ENCODE measurements at regions not wholly inside any gene's neighbourhood (a gene's known extent, or its start where the extent isn't known, plus 50 kb on each side); places are given as distances from the start of the nearest gene placed in this dataset.

GRCh38 chr11:104524254-104524653 lies 360.3 kb upstream of the PDGFD start:
- no peak overlapping the region for H2AFZ ChIP-seq (ENCODE audit: low read length)
- H3F3A ChIP-seq (ENCODE audit: low read length, unreplicated experiment), result no peaks in the 10 kb centered on the region
- H3K79me2 ChIP-seq (ENCODE audit: low read length), result no peaks in the 10 kb centered on the region
- no peaks in the 10 kb centered on the region for H3K36me3 ChIP-seq (ENCODE audit: low read depth, low read length)
- no peak overlapping the region for H3K4me2 ChIP-seq (ENCODE audit: low read length)
- no peaks in the 10 kb centered on the region for H4K20me1 ChIP-seq (ENCODE audit: low read length)
- no TSS peak for BruUV-seq (replicated peaks)
- no peaks in the 10 kb centered on the region for H3K9me3 ChIP-seq (ENCODE audit: low read length)
- no peak for ATAC-seq
- no peaks in the 10 kb centered on the region for H3K9me2 ChIP-seq (replicated peaks; ENCODE audit: low read length)
- H3K4me1 ChIP-seq (ENCODE audit: insufficient read depth, low read length), result no peaks in the 10 kb centered on the region
- H3K27ac ChIP-seq (ENCODE audit: low read length), result no peak overlapping the region
- no peak for TF ChIP-seq EZH2phosphoT487 (IDR thresholded peaks at IDR 0.05; ENCODE audit: borderline replicate concordance, low read length)
- TF ChIP-seq EZH2 (IDR thresholded peaks at IDR 0.05; ENCODE audit: low read length, unreplicated experiment), result no peak
- TF ChIP-seq CTCF (conservative IDR thresholded peaks at IDR 0.05; ENCODE audit: low read depth, low read length), result no peak
- intact Hi-C loops (cut with micrococcal nuclease), result no loop called here
- no peak for DNase-seq
- no peak overlapping the region for H3K4me3 ChIP-seq (ENCODE audit: low read length)
- POLR2A ChIA-PET (ENCODE audit: unreplicated experiment), result no interaction called here
- CTCF ChIA-PET, result no interaction called here
- H3K27me3 ChIP-seq (ENCODE audit: low read length), result no peaks in the 10 kb centered on the region
- H3K9ac ChIP-seq (ENCODE audit: low read length), result no peak overlapping the region

- no peaks in the 10 kb centered on the region for H3K9me3 ChIP-seq (ENCODE audit: low read length)
- DNase-seq (no peak), ATAC-seq (no peak)
- no peaks in the 10 kb centered on the region for H4K20me1 ChIP-seq (ENCODE audit: low read length)
- TF ChIP-seq EZH2 (IDR thresholded peaks at IDR 0.05; ENCODE audit: low read length, unreplicated experiment), result no peak
- no peak for TF ChIP-seq EZH2phosphoT487 (IDR thresholded peaks at IDR 0.05; ENCODE audit: borderline replicate concordance, low read length)
- TF ChIP-seq CTCF (conservative IDR thresholded peaks at IDR 0.05; ENCODE audit: low read depth, low read length), result no peak
- BruUV-seq (replicated peaks), result no TSS peak
- H3K27ac ChIP-seq (ENCODE audit: low read length), result no peak overlapping the region
- no peak overlapping the region for H3K9ac ChIP-seq (ENCODE audit: low read length)
- no peak overlapping the region for H2AFZ ChIP-seq (ENCODE audit: low read length)
- intact Hi-C loops (cut with micrococcal nuclease), result no loop called here
- no peak overlapping the region for H3K4me3 ChIP-seq (ENCODE audit: low read length)
- H3K36me3 ChIP-seq (ENCODE audit: low read depth, low read length), result no peaks in the 10 kb centered on the region
- H3K27me3 ChIP-seq (ENCODE audit: low read length), result no peaks in the 10 kb centered on the region
- H3K4me2 ChIP-seq (ENCODE audit: low read length), result no peak overlapping the region
- ChIA-PET CTCF (no interaction called here), POLR2A (ENCODE audit: unreplicated experiment) (no interaction called here)
- H3K9me2 ChIP-seq (replicated peaks; ENCODE audit: low read length), result no peaks in the 10 kb centered on the region
- H3K79me2 ChIP-seq (ENCODE audit: low read length), result no peaks in the 10 kb centered on the region
- H3K4me1 ChIP-seq (ENCODE audit: insufficient read depth, low read length), result no peaks in the 10 kb centered on the region
- H3F3A ChIP-seq (ENCODE audit: low read length, unreplicated experiment), result no peaks in the 10 kb centered on the region
Observed at GRCh38 chr11:104523611-104524010, 359.7 kb upstream of the PDGFD start.

- Histone ChIP-seq H3K9ac (ENCODE audit: low read length) (no peak overlapping the region), H3K36me3 (ENCODE audit: low read depth, low read length) (no peaks in the 10 kb centered on the region), H3K4me2 (ENCODE audit: low read length) (no peak overlapping the region), H3K79me2 (ENCODE audit: low read length) (no peaks in the 10 kb centered on the region), H3K27ac (ENCODE audit: low read length) (no peak overlapping the region), H3K27me3 (ENCODE audit: low read length) (no peaks in the 10 kb centered on the region), H3F3A (ENCODE audit: low read length, unreplicated experiment) (no peaks in the 10 kb centered on the region), H3K9me3 (ENCODE audit: low read length) (no peaks in the 10 kb centered on the region), H4K20me1 (ENCODE audit: low read length) (no peaks in the 10 kb centered on the region), H3K9me2 (replicated peaks; ENCODE audit: low read length) (no peaks in the 10 kb centered on the region), H3K4me3 (ENCODE audit: low read length) (no peak overlapping the region), H3K4me1 (ENCODE audit: insufficient read depth, low read length) (no peaks in the 10 kb centered on the region), H2AFZ (ENCODE audit: low read length) (no peak overlapping the region)
- CTCF ChIA-PET, result no interaction called here
- DNase-seq (no peak), ATAC-seq (no peak)
- BruUV-seq (replicated peaks), result no TSS peak
- intact Hi-C loops (cut with micrococcal nuclease), result no loop called here
- TF ChIP-seq EZH2phosphoT487 (IDR thresholded peaks at IDR 0.05; ENCODE audit: borderline replicate concordance, low read length) (no peak), EZH2 (IDR thresholded peaks at IDR 0.05; ENCODE audit: low read length, unreplicated experiment) (no peak), CTCF (conservative IDR thresholded peaks at IDR 0.05; ENCODE audit: low read depth, low read length) (no peak)
- POLR2A ChIA-PET (ENCODE audit: unreplicated experiment), result no interaction called here
Observed at GRCh38 chr11:104522650-104523049, 358.7 kb upstream of the PDGFD start.

Measured in PC-3 (cell line).